ENCODE measurements at regions not wholly inside any gene's neighbourhood (a gene's known extent, or its start where the extent isn't known, plus 50 kb on each side); places are given as distances from the start of the nearest gene placed in this dataset.

GRCh38 chr18:64275593-64276300 is 126.9 kb upstream of the LINC00305 start:
- no peak for DNase-seq

GRCh38 chr18:64273724-64274123 is 124.8 kb upstream of the LINC00305 start:
- no peak for DNase-seq

- DNase-seq, result no peak
Observed at GRCh38 chr18:64271975-64272659, 123.2 kb upstream of the LINC00305 start.

DNA sequence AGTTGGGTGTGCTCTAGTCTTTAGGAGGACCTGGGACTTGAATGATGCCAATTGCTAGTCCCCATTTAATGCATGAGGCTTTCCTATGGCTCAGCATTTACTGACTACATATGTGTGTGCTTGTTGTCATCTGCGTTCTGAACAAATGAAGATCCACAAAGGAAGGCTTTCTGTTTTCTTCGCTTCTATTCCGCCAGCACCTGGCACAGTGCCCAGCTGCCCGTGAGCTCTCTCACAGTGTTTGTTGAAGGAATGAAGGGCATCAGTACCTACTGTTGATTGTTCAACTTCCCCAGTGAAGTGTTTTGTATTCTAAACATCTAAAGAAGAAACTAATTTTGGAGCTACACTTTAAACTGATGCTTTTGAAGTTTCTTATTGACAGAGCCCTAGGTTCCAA is 122.4 kb upstream of the LINC00305 start:
- DNase-seq, result no peak

- no peak for DNase-seq
Observed at GRCh38 chr18:64270608-64271007, 121.7 kb upstream of the LINC00305 start.

GRCh38 chr18:64270121-64270520 is 121.2 kb upstream of the LINC00305 start:
- DNase-seq, result no peak

GRCh38 chr18:64264171-64264570 is 115.3 kb upstream of the LINC00305 start:
- no peak for DNase-seq

DNA sequence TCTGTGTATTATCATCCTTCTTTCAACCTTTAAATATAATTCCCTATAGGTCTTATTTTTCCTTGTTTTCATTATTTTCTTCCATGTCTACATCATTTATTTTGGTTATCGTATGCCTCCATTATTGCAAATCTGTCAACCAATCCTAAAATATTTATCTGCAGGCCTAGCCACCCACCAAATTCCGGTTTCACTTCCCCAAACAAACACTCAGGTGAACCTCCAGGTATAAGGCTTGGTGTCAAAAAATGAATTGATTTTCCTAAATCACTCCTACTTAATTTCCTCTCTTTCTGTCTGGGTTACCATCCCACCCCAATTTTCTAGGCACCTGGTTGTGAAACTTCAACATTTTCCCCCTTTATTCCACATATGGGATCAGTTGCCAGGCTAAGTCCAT is 111.9 kb upstream of the LINC00305 start:
- no peak for DNase-seq

- DNase-seq, result no peak
Observed at GRCh38 chr18:64259871-64260270, 111.0 kb upstream of the LINC00305 start.

- no peak for DNase-seq
Observed at GRCh38 chr18:64258111-64258650, 109.3 kb upstream of the LINC00305 start.

- DNase-seq, result no peak
Observed at GRCh38 chr18:64254399-64255093, 105.7 kb upstream of the LINC00305 start.

DNA sequence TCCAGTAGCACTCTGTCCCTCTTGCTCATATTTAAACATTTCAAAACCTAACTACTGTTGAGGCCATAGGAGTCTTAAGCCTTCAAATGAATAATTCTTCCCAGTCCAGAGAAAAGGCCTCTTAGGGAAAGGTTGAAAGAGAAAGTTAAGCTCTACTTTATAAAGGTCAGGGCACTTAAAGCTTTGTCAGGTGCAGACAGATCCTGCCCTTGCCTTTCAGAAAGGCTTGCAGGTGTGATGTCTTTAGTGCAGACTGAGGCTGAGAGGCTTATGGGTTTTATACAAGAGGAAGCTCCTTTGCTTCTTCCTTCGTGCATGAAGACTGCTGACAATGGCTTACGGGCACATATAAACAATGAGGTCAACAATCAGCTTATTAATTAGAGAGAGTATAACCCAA is 105.0 kb upstream of the LINC00305 start:
- DNase-seq, result no peak

GRCh38 chr18:64253222-64253621 is 104.3 kb upstream of the LINC00305 start:
- DNase-seq, result no peak

GRCh38 chr18:64248836-64249235 is 99.9 kb upstream of the LINC00305 start:
- no peak for DNase-seq

DNA sequence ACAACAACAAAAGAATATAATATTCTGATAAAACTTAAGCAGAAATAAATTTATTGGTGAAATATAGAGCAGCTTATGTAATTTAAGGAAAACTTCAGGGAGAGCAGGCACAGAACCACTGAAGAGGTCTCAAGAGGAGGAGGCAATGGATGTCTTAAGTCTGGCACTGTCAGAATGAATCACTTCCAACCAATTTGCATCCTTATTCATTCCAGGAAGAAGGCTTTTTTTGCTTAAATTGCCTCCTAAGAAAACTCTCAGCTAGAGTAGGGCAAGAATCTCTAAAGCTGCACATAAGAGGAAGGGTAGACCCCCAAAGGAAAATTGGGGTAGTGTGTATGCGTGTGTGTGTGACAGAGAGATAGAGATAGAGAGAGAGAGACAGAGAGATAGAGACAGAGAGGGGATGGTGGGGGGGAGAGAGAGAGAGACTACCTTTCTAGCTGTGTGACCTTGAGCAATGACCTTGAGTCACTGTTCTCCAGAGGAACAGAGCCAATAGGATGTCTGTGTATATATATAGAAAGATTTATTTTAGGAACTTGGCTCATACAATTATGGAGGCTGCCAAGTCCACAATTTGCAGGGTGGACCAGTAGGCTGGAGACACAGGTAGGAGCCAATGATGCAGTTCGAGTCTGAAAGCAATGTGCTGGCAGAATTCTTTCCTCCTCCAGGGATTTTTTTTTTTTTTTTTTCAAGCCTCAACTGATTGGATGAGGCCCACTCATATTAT is 96.4 kb upstream of the LINC00305 start:
- DNase-seq, result no peak

GRCh38 chr18:64244571-64244970 is 95.7 kb upstream of the LINC00305 start:
- DNase-seq, result no peak

DNA sequence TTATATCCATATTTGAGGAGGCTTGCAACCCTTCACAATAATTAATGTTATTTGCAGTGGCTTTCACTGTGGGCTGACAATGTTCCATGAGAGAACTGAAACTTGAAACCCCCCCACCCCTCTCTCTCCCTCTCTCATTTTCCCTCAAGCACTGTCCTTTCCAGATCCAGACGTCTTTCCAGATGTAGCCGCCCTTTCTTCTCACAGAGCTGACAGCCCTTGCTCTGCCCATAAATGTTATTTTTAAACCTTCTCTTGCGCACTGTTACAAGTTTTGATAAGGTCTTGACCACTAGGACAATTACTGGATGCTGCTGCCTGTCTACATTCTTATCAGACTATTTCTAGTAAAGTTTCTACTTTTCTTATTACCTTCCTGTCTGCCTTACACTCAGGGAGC is 91.4 kb upstream of the LINC00305 start:
- DNase-seq, result no peak

- DNase-seq, result no peak
Observed at GRCh38 chr18:64238076-64238475, 89.2 kb upstream of the LINC00305 start.

GRCh38 chr18:64234321-64234720 is 85.4 kb upstream of the LINC00305 start:
- no peak for DNase-seq

- DNase-seq, result no peak
Observed at GRCh38 chr18:64233851-64234250, 85.0 kb upstream of the LINC00305 start.

DNA sequence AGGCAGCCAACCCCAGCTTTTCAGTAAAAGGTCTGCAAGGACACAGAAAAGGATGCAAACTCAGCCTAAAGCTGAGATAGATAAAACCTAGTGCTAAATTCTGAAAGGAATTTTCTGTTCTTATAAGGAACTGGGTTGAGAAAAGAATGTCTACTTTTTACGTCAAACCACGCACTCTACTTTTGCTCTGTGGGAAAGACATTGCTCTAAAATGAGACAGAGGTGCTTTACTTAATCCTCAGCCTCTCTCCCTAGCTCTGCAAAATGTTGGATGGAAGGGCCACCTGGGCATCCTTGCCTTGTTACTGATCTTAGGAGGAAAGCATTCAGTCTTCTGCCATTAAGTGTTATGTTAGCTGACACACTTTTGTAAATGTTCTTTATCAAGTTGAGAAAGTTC is 72.1 kb upstream of the LINC00305 start:
- DNase-seq, result no peak

- DNase-seq, result no peak
Observed at GRCh38 chr18:64219517-64219916, 70.6 kb upstream of the LINC00305 start.

GRCh38 chr18:64210401-64210949 is 61.6 kb upstream of the LINC00305 start:
- no peak for DNase-seq

All from cerebellar nuclear complex (tissue), 1 donor.